HG03103 (cell line): ENCODE measurements at regions not wholly inside any gene's neighbourhood (a gene's known extent, or its start where the extent isn't known, plus 50 kb on each side); places are given as distances from the start of the nearest gene placed in this dataset.

Source experiments
- ATAC-seq: cut with Tn5 transposase; IDR thresholded peaks from one replicate; pipeline ENCODE4 v1.9.1; 2021; ENCODE audit warnings: low read depth; ENCODE audit not compliant: unreplicated experiment

DNA sequence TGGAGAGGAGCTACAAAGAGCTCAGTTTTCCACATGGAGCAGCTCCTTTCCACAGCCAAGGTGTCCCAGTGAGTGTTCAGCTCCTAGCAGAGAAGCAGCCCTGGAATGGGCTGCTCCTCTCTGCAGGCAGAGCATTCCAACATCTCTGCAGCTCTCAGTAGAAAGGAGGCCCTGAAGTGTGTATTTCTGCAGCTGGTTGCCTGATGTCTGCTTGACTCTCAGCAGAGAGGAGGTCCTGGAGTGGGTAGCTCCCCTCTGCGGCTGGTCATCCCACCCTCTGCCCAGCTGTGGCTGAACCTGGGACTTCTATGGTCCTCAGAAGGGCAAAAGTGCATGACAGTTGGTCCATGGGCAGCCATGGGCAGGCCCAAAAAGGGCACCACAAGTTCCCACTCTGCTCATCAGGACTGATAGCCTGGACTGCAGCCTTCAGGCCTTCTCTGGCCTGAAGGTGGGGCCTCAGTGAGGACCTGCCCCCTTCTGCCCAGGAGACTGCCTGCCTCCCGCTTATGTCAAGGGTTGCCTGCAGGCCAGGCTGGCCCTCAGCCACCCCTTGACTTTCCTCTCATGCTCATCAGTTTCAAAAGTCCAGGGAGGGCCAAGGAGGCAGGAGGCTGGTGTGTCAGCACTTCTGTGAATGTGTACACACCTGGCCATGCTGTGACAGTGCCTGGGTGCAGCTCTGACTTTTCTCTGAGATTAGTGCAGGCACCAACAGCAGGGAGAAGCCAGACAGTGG is 605.9 kb upstream of the FAM174A start:
- no peak for ATAC-seq

GRCh38 chr5:99928490-99928889 is 606.7 kb upstream of the FAM174A start:
- ATAC-seq: no peak

DNA sequence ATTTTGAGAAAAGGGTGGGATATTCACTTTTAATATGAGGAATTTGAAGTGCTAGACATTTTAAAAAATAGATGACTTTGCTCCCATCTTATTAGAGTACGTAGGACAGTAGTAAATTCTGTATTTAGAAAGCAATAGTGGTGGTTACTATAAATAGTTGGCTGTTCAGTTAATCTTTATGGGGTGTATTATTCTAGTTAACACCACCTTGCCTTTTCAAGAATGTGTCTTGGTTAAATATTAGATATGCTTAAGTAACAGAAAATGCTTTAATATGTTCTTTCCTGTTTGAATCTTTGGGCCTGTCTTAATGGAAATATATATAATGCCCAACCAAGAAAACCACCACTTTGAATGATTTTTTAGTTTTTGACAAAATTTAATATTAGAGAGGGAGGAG is 608.7 kb upstream of the FAM174A start:
- ATAC-seq: no peak

GRCh38 chr5:99922386-99922785 is 612.8 kb upstream of the FAM174A start:
- no peak for ATAC-seq

GRCh38 chr5:99911971-99912370 is 623.2 kb upstream of the FAM174A start:
- no peak for ATAC-seq

DNA sequence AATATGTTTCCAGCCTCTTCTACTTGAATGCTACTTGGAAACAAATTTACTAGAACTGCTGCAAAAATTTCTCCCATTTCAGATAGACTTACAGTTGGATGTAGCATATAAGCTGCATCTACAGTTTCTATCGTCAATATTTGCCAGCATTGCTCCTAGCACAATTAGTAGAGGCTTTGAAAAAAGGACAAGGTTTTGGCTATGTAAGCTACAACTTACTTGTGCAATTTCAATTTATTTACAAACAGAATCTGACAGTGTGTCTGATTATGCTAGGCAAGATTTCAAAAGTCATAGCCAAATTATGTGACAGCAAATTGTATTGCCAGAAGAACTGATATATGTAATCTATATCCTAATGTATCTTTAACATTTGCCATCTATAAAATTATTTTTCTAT is 628.4 kb upstream of the FAM174A start:
- no peak for ATAC-seq

GRCh38 chr5:99901972-99902371 is 633.2 kb upstream of the FAM174A start:
- no peak for ATAC-seq

GRCh38 chr5:99900302-99900852 is 634.8 kb upstream of the FAM174A start:
- no peak for ATAC-seq

DNA sequence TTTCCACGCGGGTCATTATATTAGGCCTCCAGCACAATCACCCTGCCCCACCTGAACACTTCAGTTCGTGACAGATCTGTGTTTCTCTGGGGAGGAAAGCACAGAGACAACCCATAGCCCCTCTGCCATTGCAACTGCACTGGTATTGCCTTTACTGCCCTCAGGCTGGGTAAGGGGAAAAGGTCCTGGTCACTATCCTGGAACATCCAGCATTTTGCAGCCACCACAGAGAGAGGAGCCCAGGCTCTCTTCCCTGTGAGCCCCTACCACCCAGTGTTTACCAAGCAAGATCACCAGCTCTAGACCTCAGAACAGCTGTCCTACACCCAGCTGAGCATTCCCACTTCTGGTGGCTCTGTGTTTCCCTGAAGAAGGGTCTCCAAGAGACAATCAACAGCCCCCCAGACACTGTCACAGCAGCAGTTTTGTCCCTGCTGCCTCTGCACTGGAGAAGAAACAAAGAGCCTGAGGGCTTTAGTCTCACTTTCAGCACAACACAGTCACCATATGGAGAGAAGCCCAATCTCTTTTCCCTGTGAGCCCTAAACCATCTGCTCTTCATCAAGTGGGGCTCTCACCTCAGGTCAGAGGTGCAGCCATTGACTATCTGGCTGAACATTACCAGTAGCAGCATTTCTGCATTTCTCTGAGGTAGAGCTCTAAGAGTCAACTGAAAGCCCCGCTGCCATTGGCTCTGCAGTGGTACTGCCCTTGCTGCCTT is 655.2 kb upstream of the FAM174A start:
- ATAC-seq: no peak

GRCh38 chr5:99878830-99879229 is 656.3 kb upstream of the FAM174A start:
- ATAC-seq: no peak

GRCh38 chr5:99866740-99867139 is 668.4 kb upstream of the FAM174A start:
- peak; percentile 93 for ATAC-seq

DNA sequence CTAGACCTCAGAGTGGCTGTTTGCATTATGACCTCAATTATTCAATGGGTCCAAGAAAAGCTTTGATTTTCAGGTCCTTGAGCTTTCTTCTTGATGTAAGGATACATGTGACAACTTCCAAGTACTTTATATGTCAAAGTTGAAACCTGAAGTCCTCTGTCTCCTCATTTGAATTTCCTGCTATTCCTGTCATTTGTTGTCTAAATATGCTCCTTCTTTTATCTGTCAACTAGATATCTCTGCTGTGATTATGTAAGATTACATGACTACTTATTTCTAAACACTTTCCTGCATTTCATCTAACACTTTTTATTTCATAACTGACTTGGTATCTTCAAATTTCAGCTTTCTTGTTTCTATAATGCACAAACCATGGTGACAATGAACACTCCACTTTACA is 670.0 kb upstream of the FAM174A start:
- ATAC-seq: no peak

DNA sequence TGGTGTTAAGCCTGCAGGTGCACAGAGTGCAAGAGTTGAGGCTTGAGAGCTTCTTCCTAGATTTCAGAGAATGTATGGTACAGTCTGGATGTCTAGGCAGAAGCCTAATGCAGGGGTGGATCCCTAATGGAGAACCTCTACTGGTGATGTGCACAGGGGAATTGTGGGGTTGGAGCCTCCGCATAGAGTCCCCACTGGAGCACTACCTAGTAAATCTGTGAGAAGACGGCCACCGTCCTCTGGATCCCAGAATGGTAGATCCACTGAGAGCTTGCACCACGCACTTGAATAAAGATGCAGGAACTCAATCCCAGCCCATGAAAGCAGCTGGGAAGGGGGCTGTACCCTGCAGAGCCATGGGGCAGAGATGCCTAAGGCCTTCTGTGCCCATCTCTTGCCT is 699.4 kb upstream of the FAM174A start:
- no peak for ATAC-seq

DNA sequence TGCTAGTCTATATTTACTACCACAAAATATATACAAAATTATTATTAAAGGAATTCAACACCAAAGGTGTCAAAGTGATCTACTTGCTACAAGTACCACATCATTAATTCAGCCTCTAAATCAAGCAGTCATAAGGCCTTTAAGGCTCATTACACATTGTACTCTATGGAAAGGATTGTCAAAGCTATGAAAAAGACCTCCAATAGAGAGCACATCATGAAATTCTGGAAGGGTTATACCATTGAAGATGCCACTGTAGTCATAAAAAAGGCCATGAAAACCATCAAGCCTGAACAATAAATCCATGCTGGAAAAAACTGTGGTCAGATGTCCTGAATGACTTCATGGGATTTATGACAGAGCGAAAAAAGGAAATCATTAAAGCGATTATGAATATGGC is 708.0 kb upstream of the FAM174A start:
- ATAC-seq: no peak

DNA sequence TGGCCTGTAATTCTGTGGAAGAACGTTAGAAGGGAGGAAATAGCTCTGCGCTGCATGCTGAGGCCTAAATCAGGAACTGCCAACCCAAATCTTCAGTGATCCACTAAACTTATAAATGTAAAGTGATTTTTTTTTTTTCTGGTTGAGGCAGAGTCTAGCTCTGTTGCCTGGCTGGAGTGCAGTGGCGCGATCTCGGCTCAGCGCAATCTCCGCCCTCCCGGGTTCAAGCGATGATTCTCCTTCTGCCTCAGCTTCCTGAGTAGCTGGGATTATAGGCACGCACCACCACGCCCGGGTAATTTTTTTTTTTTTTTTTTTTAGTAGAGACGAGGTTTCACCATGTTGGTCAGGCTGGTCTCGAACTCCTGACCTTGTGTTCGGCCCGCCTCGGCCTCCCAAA is 717.4 kb upstream of the FAM174A start:
- ATAC-seq: no peak

DNA sequence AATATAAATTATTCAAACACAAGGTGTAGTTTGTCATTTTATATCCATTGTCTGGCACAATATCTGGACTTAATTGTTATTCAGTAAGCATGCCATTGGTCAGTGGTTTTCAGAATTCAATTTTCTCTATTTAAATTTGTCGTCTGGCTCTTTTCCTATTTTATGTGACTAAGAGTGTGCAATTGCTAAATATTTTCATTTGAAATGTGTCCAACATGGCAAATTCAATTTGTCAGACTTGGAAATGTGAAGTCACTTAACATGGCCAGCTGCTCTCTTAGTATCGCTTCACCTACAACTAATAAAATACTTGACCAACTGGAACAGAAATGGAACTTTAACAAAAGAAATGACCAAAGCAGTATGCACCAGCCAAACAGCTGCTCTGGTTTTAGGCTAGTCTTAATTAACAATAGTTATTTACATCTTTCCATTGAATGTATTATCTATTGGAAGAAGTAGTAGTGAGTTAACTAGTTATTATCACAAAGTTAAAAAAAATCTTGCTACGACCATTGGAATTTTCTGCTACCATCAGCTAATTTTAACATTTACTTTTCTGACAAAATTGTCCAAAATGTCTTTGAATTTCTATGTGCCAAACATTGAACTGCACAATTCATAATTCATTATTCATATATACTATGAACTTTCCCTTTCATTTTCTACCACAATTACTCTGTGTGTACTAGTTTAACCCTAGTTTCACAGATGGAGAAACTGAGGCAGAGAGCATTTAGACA is 720.7 kb upstream of the FAM174A start:
- ATAC-seq: no peak

DNA sequence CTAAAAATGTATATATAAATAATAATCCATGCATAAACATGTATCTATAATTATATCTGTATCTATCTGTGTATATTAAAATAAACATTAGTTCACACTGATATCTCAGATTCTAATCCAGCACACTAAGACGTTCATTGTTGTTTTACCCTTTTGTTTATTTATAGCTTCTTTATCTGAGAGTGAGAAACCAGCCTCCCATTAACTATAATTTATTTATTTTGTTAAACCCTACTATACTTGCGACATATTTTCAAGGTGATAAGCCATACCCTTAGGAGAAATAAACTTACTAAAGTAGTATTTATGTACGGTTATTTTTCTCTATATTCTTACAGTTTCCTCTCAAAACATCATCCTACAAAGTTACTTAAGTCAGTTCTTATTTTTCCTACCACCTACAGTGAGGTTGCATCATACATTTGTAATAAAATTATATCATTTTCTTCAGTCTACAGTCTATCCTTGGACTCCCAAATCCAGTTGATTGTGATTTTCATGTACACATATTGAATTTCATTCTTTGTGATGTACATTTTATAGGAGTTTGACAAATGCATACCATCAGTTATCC is 726.4 kb upstream of the FAM174A start:
- no peak for ATAC-seq

GRCh38 chr5:99807346-99807745 is 727.8 kb upstream of the FAM174A start:
- no peak for ATAC-seq

GRCh38 chr5:99795031-99795430 is 740.1 kb upstream of the FAM174A start:
- no peak for ATAC-seq

- ATAC-seq: no peak
Observed at GRCh38 chr5:99788482-99788881, 746.7 kb upstream of the FAM174A start.

GRCh38 chr5:99775189-99775588 is 760.0 kb upstream of the FAM174A start:
- ATAC-seq: no peak
